ENCODE measurements at regions not wholly inside any gene's neighbourhood (a gene's known extent, or its start where the extent isn't known, plus 50 kb on each side); places are given as distances from the start of the nearest gene placed in this dataset.

DNA sequence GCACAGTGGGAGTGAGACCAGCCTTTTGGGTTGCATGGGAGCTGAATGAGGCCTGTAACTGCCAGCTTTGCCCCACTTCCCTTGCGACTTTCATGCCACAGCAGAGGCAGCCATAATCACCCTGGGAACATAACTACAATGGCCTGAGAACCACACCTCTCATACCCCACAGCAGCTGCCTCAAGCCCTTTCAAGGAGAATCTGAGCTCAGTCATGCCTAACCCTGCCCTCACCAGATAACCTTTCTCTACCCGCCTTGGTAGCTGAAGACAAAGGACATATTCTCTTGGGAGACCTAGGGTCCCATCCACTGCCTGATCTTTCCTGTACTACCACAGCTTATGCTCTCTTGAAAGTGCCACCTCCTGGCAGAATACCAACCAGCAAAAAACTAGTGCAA lies 599.9 kb upstream of the IGFBP7 start:
- TF ChIP-seq, protein P1, sequence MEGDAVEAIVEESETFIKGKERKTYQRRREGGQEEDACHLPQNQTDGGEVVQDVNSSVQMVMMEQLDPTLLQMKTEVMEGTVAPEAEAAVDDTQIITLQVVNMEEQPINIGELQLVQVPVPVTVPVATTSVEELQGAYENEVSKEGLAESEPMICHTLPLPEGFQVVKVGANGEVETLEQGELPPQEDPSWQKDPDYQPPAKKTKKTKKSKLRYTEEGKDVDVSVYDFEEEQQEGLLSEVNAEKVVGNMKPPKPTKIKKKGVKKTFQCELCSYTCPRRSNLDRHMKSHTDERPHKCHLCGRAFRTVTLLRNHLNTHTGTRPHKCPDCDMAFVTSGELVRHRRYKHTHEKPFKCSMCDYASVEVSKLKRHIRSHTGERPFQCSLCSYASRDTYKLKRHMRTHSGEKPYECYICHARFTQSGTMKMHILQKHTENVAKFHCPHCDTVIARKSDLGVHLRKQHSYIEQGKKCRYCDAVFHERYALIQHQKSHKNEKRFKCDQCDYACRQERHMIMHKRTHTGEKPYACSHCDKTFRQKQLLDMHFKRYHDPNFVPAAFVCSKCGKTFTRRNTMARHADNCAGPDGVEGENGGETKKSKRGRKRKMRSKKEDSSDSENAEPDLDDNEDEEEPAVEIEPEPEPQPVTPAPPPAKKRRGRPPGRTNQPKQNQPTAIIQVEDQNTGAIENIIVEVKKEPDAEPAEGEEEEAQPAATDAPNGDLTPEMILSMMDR (IDR thresholded peaks at IDR 0.05; ENCODE audit: low read depth, low read length, missing control alignments), result no peak
- H3K36me3 ChIP-seq (replicated peaks), result no peaks in the 10 kb centered on the region
- H3K4me3 ChIP-seq (ENCODE audit: low read depth, low read length), result no peak overlapping the region
- no peak overlapping the region for H3K27ac ChIP-seq
- in situ Hi-C loops (cut with HindIII; ENCODE audit: low pct_ligation_motif_present, low sequenced_read_pairs), result no loop called here
- DNase-seq, result no peak
- H3K27me3 ChIP-seq (replicated peaks), result no peaks in the 10 kb centered on the region

DNA sequence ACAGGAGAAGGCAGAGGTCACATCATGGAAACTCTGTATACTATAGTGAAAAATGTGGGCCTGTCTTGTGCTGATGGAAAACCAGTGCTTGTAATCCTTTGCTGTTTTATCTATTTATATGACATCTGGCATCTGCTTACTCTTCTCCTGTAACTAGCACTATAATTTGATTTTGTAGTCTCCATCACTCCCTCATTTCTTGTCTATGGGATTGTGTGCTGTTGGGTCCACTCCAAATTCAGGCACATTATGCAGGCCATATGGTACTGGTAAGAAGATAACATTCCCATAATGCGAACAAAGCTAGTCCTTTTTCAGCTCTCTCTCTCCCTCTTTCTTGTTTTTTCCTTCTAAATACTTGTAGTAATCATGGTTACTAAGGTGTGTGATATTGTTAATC lies 581.2 kb upstream of the IGFBP7 start:
- in situ Hi-C loops (cut with HindIII; ENCODE audit: low pct_ligation_motif_present, low sequenced_read_pairs), result no loop called here

DNA sequence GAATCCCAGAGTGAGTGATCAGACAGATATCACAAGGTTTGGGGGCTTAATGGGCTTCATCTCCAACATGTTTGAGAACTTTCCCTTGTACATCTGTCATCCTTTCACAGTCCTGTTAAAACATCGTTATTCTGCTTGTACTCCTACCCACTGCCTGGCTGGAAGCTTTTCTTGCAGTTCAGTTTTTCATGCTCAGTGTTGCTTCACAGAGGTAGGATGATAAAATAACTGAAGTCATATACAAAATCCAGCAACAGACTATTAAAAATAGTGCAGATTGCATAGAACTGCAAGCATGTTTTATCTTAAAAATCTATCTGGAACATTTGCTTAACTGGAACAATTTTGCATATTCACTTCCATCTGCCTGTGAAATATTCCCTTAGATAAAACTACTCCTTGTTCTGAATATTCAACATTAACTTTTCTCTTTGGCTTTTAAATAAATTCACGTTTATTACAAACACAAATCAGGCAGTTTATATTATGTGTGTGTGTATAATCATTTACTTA lies 579.6 kb upstream of the IGFBP7 start:
- in situ Hi-C loops (cut with HindIII; ENCODE audit: low pct_ligation_motif_present, low sequenced_read_pairs), result no loop called here
- no peak overlapping the region for H3K27ac ChIP-seq
- TF ChIP-seq, protein P1 (IDR thresholded peaks at IDR 0.05; ENCODE audit: low read depth, low read length, missing control alignments), result no peak
- DNase-seq, result no peak
- no peaks in the 10 kb centered on the region for H3K36me3 ChIP-seq (replicated peaks)
- no peak overlapping the region for H3K4me3 ChIP-seq (ENCODE audit: low read depth, low read length)
- H3K27me3 ChIP-seq (replicated peaks), result no peaks in the 10 kb centered on the region

More for the DNA sequence above, 581.2 kb upstream of the IGFBP7 start:
- Histone ChIP-seq H3K27ac (no peak overlapping the region), H3K27me3 (replicated peaks) (no peaks in the 10 kb centered on the region), H3K4me3 (ENCODE audit: low read depth, low read length) (no peak overlapping the region), H3K36me3 (replicated peaks) (no peaks in the 10 kb centered on the region)
- no peak for DNase-seq
- TF ChIP-seq, protein P1 (IDR thresholded peaks at IDR 0.05; ENCODE audit: low read depth, low read length, missing control alignments), result no peak

DNA sequence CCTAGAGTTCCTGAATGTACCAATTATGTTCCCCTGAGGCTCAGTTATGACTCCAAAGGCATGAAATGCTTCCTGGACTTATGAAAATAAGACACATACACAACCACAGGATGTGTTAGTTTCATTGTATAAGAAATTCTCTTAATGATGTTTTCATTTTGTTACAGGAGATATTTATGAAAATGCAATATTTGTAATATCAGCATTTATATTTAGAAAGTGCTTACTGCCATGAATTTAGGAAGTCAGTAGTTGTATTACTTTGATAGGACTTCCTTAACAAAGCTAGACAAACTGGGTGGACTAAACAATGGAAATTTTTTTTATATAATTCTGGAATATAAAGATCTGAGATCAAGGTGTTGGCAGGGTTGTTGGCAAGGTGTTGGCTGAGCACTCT lies 572.1 kb upstream of the IGFBP7 start:
- TF ChIP-seq, protein P1 (IDR thresholded peaks at IDR 0.05; ENCODE audit: low read depth, low read length, missing control alignments), result no peak
- no peaks in the 10 kb centered on the region for H3K27me3 ChIP-seq (replicated peaks)
- H3K36me3 ChIP-seq (replicated peaks), result no peaks in the 10 kb centered on the region
- no peak overlapping the region for H3K4me3 ChIP-seq (ENCODE audit: low read depth, low read length)
- H3K27ac ChIP-seq, result no peak overlapping the region
- in situ Hi-C loops (cut with HindIII; ENCODE audit: low pct_ligation_motif_present, low sequenced_read_pairs), result no loop called here
- no peak for DNase-seq

DNA sequence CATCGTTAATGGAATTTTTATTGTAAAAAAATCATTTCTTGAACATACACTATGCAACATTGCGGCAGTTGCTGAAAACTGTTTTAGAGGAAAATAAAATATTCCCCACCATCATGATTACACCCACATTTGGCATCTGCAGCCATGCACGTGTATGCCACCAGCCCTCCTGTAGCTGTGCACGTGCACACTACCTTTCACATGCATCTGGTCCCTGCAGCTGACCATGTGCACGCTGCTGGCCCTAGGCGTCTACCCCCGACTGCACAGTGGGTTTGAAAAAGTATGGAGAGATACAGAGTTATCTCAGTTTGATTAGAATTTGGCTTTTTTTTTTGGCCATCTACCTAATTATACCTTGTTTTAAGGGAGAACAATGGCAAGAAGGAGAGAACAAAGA lies 569.8 kb upstream of the IGFBP7 start:
- in situ Hi-C loops (cut with HindIII; ENCODE audit: low pct_ligation_motif_present, low sequenced_read_pairs), result no loop called here
- no peak for DNase-seq
- TF ChIP-seq, protein P1 (IDR thresholded peaks at IDR 0.05; ENCODE audit: low read depth, low read length, missing control alignments), result no peak
- Histone ChIP-seq H3K27ac (no peak overlapping the region), H3K4me3 (ENCODE audit: low read depth, low read length) (no peak overlapping the region), H3K36me3 (replicated peaks) (no peaks in the 10 kb centered on the region), H3K27me3 (replicated peaks) (no peaks in the 10 kb centered on the region)

DNA sequence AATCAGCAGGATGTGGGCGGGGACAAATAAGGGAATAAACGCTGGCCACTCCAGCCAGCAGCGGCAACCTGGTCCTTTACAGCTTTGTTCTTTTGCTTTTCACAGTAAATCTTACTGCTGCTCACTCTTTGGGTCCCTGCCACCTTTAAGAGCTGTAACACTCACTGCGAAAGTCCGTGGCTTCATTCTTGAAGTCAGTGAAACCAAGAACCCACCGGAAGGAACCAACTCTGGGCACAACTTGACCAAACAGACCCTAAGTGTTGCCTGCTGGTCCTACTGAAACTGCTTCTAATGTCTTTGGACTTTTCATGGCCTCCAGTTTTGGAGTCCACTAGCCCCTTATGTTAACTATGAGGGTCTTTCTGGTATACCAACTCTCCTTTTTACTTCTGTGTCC lies 566.2 kb upstream of the IGFBP7 start:
- Histone ChIP-seq H3K4me3 (ENCODE audit: low read depth, low read length) (no peak overlapping the region), H3K27me3 (replicated peaks) (no peaks in the 10 kb centered on the region), H3K27ac (no peak overlapping the region), H3K36me3 (replicated peaks) (no peaks in the 10 kb centered on the region)
- TF ChIP-seq, protein P1 (IDR thresholded peaks at IDR 0.05; ENCODE audit: low read depth, low read length, missing control alignments), result no peak
- DNase-seq, result no peak
- in situ Hi-C loops (cut with HindIII; ENCODE audit: low pct_ligation_motif_present, low sequenced_read_pairs), result no loop called here

All from brain microvascular endothelial cell (primary cell).